Right lobe of liver (tissue), 4 donors: ENCODE measurements at regions not wholly inside any gene's neighbourhood (a gene's known extent, or its start where the extent isn't known, plus 50 kb on each side); places are given as distances from the start of the nearest gene placed in this dataset.

Source experiments
- POLR2A ChIP-seq: fragments of 450-650 bp; IDR thresholded peaks from one replicate; pipeline ENCODE4 v1.6.1; 2017; ENCODE audit warnings: antibody characterized with exemption, mild to moderate bottlenecking
- TF ChIP-seq, protein P1 (sequence below), 4 donors: fragments of 200-600 bp in 3 of 4; fragments of 450-650 bp in 1 of 4; IDR thresholded peaks; one replicate each; pipeline versions ENCODE4 v1.5.1 to v1.8.0; 2016 to 2022; ENCODE audit warnings: antibody characterized with exemption in 4 of 4, mild to moderate bottlenecking in 2 of 4
- donor health status: DM: no; HTN: no; CAD: no.
- donor health status: DM: no; HTN: no; CAD: no.
- donor health status: DM: no; HTN: yes; CAD: no.

DNA sequence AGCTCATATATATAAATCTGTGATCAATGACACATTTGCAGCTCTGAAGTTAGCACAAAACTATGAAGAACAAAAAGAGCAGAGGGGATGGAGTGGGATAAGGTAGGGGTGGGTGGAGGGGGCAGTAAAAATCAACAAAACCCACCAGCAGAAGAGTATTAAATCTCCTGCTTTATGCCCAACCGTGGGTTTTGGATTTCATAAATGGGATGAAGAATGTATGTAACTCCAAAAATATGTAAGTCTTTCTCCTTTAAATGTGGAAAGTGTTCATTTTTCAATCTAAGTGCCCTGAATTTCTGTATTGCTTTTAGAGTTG lies 480.3 kb upstream of the MARCKS start:
- TF ChIP-seq, protein P1, sequence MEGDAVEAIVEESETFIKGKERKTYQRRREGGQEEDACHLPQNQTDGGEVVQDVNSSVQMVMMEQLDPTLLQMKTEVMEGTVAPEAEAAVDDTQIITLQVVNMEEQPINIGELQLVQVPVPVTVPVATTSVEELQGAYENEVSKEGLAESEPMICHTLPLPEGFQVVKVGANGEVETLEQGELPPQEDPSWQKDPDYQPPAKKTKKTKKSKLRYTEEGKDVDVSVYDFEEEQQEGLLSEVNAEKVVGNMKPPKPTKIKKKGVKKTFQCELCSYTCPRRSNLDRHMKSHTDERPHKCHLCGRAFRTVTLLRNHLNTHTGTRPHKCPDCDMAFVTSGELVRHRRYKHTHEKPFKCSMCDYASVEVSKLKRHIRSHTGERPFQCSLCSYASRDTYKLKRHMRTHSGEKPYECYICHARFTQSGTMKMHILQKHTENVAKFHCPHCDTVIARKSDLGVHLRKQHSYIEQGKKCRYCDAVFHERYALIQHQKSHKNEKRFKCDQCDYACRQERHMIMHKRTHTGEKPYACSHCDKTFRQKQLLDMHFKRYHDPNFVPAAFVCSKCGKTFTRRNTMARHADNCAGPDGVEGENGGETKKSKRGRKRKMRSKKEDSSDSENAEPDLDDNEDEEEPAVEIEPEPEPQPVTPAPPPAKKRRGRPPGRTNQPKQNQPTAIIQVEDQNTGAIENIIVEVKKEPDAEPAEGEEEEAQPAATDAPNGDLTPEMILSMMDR (IDR thresholded peaks at IDR 0.05), result no peak
- no peak for TF ChIP-seq POLR2A
